ENCODE measurements at regions not wholly inside any gene's neighbourhood (a gene's known extent, or its start where the extent isn't known, plus 50 kb on each side); places are given as distances from the start of the nearest gene placed in this dataset.
"Not testable (repeated sequence)": the region's sequence is repeated elsewhere in the genome, so short reads cannot be mapped to it uniquely, and the experiment has no call there.

- no peak for DNase-seq
These were observed 241.4 kb upstream of the ACVR2A start for GRCh38 chr2:147603447-147603846.

GRCh38 chr2:147600646-147601045 is 244.2 kb upstream of the ACVR2A start:
- no peak for DNase-seq

- DNase-seq, result no peak
These were observed 244.6 kb upstream of the ACVR2A start for GRCh38 chr2:147600223-147600622.

GRCh38 chr2:147595200-147595599 is 249.6 kb upstream of the ACVR2A start:
- DNase-seq, result no peak

GRCh38 chr2:147594038-147594437 is 250.8 kb upstream of the ACVR2A start:
- DNase-seq, result no peak

GRCh38 chr2:147592784-147593183 is 252.0 kb upstream of the ACVR2A start:
- DNase-seq, result not testable (repeated sequence)

GRCh38 chr2:147589127-147589526 is 255.7 kb upstream of the ACVR2A start:
- no peak for DNase-seq

GRCh38 chr2:147588191-147588590 is 256.6 kb upstream of the ACVR2A start:
- DNase-seq, result no peak

- no peak for DNase-seq
These were observed 266.3 kb upstream of the ACVR2A start for GRCh38 chr2:147578529-147578928.

GRCh38 chr2:147577998-147578380 is 266.8 kb upstream of the ACVR2A start:
- DNase-seq, result no peak

- DNase-seq, result no peak
These were observed 267.4 kb upstream of the ACVR2A start for GRCh38 chr2:147577323-147577997.

GRCh38 chr2:147575106-147575505 is 269.7 kb upstream of the ACVR2A start:
- DNase-seq, result no peak

GRCh38 chr2:147572622-147573021 is 272.2 kb upstream of the ACVR2A start:
- no peak for DNase-seq

- no peak for DNase-seq
These were observed 275.4 kb upstream of the ACVR2A start for GRCh38 chr2:147569426-147569825.

GRCh38 chr2:147568109-147568508 is 276.7 kb upstream of the ACVR2A start:
- DNase-seq, result no peak

GRCh38 chr2:147567136-147567535 is 277.7 kb upstream of the ACVR2A start:
- DNase-seq, result no peak

GRCh38 chr2:147560810-147561535 is 283.9 kb upstream of the ACVR2A start:
- no peak for DNase-seq

- DNase-seq, result no peak
These were observed 285.6 kb upstream of the ACVR2A start for GRCh38 chr2:147559070-147559725.

GRCh38 chr2:147558620-147559019 is 286.2 kb upstream of the ACVR2A start:
- no peak for DNase-seq

- DNase-seq, result no peak
These were observed 290.2 kb upstream of the ACVR2A start for GRCh38 chr2:147554521-147555107.

- DNase-seq, result no peak
These were observed 291.0 kb upstream of the ACVR2A start for GRCh38 chr2:147553775-147554271.

- DNase-seq, result no peak
These were observed 293.7 kb upstream of the ACVR2A start for GRCh38 chr2:147550995-147551731.

GRCh38 chr2:147549054-147549453 is 295.8 kb upstream of the ACVR2A start:
- no peak for DNase-seq
